HG02623 (cell line): ENCODE measurements at regions not wholly inside any gene's neighbourhood (a gene's known extent, or its start where the extent isn't known, plus 50 kb on each side); places are given as distances from the start of the nearest gene placed in this dataset.

Source experiments
- ATAC-seq: cut with Tn5 transposase; IDR thresholded peaks from one replicate; pipeline ENCODE4 v1.9.1; 2021; ENCODE audit warnings: moderate library complexity; ENCODE audit not compliant: unreplicated experiment

DNA sequence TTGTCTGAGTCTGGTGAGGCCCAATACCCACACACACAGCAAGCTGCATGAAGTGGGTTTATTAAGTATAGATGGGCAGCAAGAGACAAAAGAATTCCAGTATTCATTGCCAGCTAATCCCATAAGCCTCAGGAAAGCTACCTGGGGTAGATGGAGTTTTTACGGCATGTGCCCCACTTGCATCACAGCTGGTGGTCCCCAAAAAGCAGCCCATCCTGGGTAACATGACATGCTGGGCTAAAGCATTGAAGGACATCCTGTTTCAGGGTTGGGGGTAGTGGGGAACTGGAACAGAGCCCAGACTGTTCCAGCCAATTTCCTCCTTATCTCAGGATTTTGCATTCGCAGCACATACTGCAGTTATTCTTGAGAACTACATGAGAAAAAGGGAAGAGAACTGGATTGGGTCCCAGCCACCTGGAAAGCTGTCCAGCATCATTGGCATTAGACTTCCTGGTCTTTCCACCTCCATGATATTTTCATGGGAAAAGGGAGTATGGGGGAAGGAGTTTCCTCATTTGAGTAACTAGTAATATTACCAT lies 240.1 kb upstream of the MMADHC start:
- no peak for ATAC-seq

DNA sequence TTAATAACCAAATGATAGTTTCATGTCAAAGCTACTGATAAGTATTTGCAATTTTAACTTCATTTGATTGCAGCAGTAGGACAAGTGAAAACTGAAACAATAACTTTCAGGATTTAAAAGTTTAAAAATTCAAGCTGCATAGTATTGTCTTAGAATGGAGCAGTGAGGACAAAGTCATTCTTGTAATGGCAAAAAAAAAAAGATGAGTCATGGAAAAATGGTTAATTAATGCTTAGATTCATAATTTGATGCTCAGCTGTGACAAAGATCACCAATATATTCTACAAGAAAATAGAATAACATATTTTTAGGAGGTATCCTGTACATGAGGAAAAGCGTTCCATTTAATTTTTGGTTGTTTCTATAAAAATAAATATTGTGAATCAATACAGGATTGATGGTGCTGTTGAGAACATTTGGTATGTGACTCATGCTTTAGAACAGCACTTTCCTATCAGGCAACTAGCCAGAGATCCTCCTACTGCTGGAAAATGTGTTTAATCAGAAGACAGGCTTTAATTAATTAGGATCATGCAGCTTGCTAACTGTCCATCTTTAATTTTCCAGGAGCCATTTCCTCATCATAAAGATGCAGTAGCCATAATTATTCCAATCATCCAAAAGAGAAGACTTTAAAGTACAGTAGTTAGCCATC lies 239.0 kb upstream of the MMADHC start:
- ATAC-seq = no peak

DNA sequence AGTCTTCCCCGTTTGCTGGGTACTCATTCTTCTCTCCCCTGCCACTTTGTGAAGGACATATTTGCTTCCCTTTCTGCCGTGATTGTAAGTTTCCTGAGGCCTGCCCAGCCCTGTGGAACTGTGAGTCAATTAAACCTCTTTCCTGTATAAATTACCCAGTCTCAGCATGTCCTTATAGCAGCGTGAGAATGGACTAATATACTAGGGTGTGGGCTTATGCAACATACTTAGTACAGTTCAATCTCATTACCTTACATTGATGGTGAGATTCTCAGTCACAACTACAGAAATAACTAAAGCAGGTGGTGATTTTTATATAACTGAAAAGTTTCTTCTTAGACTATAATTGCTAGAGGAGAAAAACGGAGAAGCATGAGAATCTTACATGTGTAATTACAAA lies 237.9 kb upstream of the MMADHC start:
- ATAC-seq = no peak

DNA sequence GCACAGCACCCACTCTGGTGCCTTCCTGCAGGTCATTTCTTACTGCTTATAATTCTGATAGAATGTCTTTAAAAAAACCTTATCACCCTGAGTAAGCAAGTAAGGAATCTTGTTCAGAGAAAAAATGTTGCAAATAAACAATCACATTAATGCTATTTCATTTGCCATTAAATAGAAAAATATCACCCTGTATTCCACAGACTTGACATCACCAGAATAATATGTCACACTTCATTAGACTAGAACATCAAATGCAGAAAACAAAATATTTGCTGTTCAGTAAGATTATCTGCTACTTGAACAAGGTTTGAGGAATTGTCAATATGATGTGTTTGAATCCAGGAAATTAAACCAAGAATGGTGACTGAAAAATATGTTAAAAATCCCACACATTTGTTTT lies 236.6 kb upstream of the MMADHC start:
- no peak for ATAC-seq

DNA sequence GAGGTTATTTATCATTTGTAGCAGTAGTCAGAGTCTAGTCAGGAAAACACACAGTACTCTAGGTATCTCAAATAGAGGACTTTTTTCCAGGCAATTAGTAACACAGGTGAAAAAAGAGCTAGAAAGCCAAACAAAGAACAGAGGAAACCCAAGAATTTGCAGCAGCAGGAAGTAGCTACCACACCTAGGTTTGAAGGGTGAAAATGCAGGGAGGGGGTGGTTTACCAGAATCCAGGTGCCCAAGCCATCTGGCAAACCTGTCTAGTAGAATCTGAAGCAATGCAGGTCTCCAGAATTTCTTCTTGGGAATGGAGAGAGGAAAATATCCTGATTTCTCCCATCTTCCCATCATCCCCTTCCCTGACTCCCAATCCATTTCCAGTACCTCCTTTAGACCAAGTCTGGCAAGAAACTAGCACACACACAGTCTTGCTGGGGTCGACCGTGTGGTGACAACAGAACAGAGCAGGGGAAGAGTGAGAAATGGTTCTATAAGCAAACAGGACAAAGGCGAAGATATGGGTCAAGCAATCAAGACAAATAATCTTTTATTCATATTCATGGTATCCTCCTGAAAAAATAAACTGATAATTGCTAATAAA lies 231.9 kb upstream of the MMADHC start:
- no peak for ATAC-seq

DNA sequence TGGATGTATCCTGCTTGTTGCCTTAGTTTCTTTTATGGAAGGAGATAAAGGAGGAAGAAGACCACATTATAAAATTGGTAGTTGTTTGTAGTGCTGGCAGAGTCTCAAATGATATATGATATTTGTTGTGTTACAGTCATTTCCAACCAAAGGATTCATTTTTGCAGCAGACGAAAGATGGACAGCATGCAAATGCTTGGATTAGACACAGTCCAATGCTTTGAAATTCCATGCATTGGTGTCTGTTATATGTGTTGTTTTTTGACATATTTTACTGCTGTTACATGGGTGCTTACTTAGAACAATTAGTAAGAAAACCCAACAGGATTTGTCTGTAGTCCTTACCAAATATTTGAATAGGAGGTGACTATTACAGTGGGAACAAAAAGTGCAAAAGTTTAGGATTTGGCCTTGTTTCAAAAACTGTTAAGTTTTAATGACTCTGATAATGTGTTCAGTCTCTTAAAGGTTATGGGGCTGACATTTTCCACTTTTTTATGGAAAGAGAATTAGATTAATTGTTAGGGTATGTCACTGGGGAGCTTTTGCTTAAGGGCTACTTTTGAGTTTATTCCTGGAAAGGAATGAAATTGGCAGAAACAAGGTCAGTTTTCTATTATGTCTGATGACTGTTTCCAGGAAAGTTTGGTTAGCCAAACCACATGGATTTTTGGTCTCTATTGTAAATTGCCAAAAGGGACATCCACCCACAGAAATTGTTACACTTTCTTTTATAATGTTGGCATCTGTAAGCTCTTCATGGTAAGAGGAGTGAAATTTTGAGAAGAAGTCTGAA lies 229.4 kb upstream of the MMADHC start:
- ATAC-seq = no peak

DNA sequence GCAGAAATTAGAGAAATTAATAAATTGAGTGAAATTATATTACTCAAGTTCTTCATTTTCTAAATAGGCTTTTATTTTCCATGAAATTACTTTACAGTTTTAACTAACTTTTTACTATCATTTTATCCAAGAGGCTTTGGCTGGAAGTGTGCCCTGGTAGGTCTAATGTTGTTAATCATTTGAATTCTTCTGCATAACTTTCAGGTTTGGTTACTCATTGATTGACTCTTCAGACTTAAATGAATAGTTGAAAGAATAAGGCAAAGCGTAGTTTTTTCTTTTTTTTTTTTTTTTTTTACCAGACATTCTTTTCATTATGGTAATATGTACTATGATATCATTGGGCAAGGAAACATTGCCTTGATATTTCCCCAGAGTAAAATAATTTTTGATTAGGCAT lies 228.4 kb upstream of the MMADHC start:
- no peak for ATAC-seq

DNA sequence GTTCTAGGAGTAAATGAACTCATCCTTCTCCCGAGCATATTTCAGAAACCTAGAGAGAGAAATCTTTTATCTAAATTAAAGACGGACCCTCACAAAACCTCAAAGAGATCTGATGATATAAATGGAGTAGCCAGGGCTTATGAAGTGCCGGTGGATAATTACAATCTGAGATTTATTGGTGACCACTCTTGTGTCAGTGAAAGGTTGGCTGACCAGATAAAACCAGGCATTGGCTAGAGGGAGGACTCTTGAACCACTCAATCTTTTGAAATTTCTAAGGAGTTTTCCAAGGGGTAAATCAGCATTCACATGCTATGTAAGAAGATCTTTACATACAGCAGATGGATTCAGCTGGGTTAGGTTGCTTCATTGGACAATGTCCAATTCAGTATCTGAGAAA lies 227.3 kb upstream of the MMADHC start:
- ATAC-seq = no peak

DNA sequence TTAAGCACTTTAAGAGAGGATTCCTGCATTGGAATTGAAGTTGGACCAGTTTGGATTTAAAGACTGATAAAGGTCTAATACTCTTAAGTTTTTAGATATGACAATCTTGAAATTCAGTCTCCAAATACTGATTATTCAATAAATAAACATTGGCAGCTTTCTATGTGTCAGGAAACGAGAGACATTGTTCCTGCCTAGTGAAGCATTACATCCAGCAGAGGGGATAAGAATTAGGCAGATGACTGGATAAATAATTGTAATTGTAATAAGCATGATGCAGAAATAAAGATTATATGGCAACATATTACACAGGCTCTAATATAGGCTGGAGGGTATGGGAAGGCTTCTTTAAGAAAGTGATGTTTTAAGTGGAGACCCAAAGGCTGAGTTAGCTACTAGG lies 226.5 kb upstream of the MMADHC start:
- ATAC-seq = no peak

DNA sequence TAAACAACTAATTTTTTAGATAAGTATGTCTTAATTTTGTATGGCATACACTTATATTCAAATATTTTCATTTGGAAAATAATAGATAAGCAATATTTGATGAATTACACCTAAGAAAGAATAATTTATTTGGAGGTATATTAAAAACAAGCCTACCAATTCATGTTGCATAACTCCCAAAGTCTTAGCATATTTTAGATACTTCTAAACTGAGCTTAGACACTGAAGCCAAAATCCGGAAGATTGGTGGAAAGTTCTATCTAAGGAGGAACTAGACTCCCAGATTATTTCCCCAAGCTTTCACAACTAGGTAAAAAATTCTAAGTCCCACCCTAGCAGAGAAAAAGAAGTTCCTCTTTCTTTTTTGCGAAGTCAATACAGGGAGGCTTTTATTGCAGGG lies 221.0 kb upstream of the MMADHC start:
- ATAC-seq = no peak

DNA sequence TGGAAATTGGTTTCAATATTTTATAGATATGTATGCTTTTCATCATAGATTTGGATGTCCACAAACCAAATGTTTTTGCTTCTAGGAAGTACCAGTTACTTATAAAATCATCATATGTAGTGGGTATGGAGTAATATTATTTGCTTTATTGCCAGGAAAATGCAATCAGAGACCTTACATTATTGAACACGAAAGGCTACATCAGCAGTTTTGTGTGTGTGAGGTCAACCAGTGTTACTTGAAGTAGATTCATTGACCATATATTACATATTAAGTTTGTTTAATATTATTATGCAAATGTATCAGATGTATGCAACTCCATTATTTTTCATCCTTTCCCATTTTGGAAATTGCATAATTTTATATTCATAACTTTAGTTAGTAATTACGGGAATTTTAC lies 219.1 kb upstream of the MMADHC start:
- ATAC-seq = no peak

DNA sequence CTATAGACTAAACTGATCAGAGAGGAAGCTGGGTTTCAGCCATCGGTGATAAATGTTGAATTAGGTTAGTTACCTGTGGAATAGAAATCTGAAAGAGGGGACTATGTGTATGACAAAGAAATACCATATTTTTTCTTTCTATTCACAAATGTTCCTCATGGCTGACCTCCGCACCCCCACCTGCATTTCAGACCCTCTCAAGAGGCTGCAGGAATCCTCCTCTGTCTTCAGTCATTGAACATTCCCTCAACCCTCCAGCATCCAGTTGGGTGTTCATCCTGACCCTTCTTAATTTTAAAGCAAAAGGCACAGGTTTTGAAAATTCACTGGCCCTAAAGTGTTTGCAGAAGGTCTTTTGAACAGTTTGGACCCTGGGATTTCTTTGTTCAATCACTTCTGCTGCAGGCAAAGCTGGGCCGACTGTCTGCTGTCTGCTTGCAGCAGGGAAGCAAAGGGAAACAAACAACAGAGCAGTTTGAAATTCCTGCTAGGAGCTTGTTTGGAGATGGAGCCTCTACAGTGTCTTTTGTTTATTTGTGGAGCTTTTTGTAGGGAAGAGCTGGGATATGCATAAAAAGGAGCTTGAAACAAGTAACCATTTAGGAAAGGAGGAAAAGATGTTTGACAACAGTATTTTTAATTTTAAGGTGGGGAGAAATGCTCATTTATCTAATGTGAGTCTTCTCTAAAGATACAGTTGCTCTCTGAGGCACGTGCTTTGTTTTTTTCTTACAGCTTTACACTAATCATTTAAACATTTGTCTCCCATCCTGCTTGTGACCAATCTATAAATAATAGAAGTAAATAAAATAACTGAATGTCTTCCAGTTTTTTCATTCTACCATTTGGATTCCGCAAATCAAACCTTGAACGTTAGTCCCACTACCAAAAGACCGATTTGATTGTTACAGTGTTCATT lies 213.3 kb upstream of the MMADHC start:
- ATAC-seq = no peak

DNA sequence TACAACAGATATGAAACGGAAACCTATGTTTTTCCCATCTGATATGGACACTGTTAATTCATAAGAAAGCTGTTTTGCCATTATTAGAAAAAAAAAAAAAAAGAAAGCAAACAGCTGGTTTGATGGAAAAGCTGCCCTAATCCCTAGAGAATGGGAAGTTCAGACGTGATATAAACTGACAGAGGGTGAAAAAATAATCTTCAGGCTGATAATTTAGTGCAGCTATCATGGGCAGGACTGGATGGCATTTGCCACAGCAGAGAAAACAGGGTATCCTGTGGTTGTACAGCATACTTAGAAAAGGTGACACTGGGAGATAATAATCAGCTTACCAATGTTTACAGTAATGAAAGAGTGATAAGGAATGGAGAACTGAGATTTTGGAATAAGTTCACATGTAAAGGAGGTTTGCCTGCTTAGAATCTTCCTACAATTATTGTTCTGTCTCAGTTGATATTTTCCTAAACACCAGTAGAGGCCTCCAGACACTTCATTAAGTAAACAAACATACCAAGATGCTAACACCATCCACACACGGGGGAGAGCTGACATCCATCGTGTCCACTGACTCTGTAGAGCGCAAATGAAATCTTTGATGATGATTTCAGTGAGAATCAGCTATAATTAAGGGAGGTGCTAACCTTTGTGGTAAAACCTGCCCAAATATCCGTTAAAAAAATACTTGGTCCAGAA lies 211.6 kb upstream of the MMADHC start:
- no peak for ATAC-seq

DNA sequence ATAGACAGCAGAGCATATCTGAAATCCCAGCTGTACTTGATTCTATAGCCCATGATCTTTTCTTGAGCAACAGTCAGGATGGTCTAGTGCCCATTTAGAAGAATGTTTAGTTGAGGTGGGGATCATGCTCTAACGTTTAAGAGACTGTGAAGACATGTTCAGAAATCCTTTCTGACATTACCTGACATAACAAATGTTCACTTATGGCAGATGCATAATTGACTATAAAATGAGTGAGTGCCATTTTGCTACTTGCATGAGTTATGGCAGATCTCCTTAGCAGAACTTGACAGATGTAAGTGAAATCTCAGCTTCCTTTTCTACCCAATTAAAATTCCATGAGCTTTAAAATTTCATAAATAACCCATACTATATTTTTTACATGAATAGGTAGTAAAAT lies 209.5 kb upstream of the MMADHC start:
- no peak for ATAC-seq

DNA sequence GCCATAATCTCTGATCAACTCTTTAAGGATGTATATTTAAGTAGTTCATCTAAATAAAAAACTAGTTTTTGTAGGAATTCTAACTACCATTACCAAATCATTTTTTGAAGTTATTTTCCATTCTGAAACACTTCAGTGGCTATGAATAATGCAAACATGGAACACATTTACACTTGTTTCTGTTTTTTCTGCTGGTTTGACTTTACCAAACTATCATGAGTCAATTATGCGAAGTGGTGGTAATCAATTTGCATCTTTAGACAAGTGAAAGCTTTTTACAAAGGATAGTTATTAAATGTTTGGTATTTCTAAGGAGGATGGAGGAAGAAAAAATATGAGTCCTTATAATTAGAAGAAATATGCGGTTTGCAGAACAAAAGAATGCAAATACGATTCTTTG lies 202.0 kb upstream of the MMADHC start:
- no peak for ATAC-seq

DNA sequence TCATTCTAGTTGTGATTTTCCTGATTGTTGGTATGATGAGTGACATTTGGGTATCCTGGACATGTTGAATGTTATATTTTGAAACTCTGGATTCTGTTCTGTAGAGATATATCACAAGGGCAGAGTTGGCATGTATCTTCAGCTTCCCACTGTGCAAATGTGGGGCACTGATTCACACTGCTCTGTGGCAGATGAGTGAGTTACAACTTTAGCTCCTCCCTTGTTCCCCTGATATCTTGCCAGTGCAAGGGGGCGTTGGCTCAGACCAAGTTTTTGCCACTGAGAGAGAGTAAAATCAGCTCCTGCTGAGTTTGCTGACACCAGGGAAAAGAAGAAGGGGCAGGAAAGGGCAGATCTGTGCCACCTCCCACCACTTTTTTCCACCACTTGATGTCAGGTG lies 199.6 kb upstream of the MMADHC start:
- no peak for ATAC-seq

DNA sequence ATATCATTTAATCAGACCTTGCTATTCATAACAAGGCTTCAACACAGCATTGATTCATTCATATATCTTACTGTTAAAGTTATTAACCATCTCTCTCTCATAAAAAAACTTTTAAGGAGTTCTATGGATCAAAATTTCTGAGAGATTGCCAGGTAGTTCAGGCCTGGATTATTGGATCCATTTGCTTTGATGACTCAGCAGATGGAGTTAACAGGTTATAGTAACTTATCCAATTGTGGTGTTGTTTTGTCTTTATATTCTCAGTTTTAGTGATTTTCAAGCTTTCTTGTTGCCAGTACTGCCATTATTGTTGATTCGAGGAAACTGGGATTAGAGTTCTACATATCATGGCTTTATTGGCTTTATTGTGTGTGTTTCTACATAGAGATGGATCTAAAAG lies 195.7 kb upstream of the MMADHC start:
- ATAC-seq = no peak

DNA sequence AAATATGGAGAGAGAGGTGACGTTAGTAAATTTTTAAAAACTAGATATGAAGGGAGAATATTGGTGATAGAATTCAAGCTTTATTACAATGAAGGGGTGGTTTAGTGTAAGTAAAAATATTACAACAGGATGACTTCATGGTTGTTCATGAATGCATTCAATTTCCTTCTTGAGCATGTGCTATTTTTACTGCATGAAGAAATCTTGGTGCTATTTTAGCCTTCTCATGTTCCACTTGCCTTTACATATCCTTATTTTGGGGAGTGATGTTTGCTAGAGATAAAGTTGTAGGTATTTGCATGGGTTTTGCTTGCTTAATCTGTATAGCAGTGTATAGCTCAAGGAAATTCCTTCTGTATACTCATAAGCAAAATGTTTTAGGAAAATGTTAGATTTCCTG lies 195.0 kb upstream of the MMADHC start:
- no peak for ATAC-seq

DNA sequence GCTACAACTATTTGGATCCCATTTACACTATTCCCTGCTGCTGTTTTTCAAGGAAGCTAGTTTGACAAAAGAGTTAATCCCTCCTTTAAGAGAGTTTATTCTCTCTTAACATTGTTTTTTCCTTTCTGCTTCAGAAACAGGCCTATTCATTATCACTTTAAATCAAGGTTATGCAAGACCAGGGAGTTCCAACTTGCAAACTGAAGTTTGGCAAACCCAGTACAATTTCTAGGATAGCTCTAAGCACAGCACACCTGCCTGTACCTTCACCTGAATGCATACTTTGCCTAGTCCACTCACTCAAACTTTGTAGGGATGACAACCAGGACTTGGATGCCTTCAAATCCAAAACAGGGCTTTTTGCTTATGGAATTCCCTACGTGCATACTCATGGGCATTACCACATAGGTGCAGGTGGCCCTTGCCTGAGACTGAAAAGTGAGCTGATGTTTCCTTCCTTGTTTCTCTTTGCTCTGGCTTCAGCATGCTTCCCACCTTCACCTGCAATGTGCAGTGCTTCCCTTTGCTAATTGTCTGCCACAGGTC lies 193.8 kb upstream of the MMADHC start:
- no peak for ATAC-seq

DNA sequence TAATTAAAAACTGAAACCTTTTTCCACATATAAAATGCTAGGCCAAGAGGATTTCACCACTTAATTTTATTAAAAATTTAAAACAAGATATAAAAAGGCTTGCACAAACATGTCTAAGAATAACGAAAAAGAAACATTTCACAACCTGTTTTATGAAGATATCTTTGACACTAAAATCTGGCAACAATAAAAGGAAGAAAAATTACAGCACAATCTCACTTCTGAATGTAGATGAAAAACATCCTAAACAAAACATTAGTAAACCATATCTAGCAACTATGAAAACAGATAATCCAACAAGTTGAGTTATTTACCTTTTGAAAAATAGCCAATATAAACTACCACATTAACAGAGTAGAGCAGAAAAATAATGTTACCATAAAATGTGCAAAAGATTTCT lies 185.4 kb upstream of the MMADHC start:
- no peak for ATAC-seq
